H1 (cell line): ENCODE measurements at regions not wholly inside any gene's neighbourhood (a gene's known extent, or its start where the extent isn't known, plus 50 kb on each side); places are given as distances from the start of the nearest gene placed in this dataset.
"Not testable (repeated sequence)": the region's sequence is repeated elsewhere in the genome, so short reads cannot be mapped to it uniquely, and the experiment has no call there.

Experiments
- FOSL1 ChIP-seq: IDR thresholded peaks from 2 replicates; pipeline ENCODE4 v1.6.1; 2011; ENCODE audit warnings: mild to moderate bottlenecking, low read depth, low read length, moderate library complexity; ENCODE audit not compliant: insufficient read depth
- POLR2A ChIP-seq, 2 experiments: IDR thresholded peaks; 1 replicate in 1 of 2; 2 replicates in 1 of 2; pipeline ENCODE4 v1.6.1; 2011; ENCODE audit warnings: low read depth in 2 of 2, low read length in 2 of 2, mild to moderate bottlenecking in 2 of 2; ENCODE audit errors: control extremely low read depth in 1 of 2
- SUZ12 ChIP-seq: fragments of 200-600 bp; sonication (generic); IDR thresholded peaks from 2 replicates; pipeline ENCODE4 v1.6.1; 2012; ENCODE audit warnings: mild to moderate bottlenecking, inconsistent platforms, low read length, moderate library complexity, mixed read lengths

DNA sequence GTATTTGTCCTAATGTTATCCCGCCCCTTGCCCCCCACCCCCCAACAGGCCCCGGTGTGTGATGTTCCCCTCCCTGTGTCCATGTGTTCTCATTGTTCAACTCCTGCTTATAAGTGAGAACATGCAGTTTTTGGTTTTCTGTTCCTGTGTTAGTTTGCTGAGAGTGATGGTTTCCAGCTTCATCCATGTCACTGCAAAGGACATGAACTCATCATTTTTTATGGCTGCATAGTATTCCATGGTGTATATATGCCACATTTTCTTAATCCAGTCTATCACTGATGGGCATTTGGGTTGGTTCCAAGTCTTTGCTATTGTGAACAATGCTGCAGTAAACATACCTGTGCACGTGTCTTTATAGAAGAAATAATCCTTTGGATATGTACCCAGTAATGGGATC, 51.9 kb upstream of the CD2AP start:
- not testable (repeated sequence) for TF ChIP-seq POLR2A (IDR thresholded peaks at IDR 0.05; ENCODE audit: control extremely low read depth in 1 of 2, low read depth in 2 of 2, low read length in 2 of 2); SUZ12; FOSL1
